ENCODE measurements at regions not wholly inside any gene's neighbourhood (a gene's known extent, or its start where the extent isn't known, plus 50 kb on each side); places are given as distances from the start of the nearest gene placed in this dataset.

GRCh38 chr14:56386024-56386423, 193.6 kb upstream of the TMEM260 start (continued):
- TF ChIP-seq MYBL2 (CRISPR knock-in tag; IDR thresholded peaks at IDR 0.05): no peak
- TF ChIP-seq ZNF317 (CRISPR knock-in tag; IDR thresholded peaks at IDR 0.05; ENCODE audit: borderline replicate concordance, low read depth): no peak
- TF ChIP-seq USF1 (CRISPR knock-in tag; IDR thresholded peaks at IDR 0.05): no peak
- no peak for TF ChIP-seq SP1 (CRISPR knock-in tag; conservative IDR thresholded peaks at IDR 0.05)
- no peak for TF ChIP-seq STAT6 (CRISPR knock-in tag; conservative IDR thresholded peaks at IDR 0.05; ENCODE audit: low read depth)
- TF ChIP-seq, protein P1, sequence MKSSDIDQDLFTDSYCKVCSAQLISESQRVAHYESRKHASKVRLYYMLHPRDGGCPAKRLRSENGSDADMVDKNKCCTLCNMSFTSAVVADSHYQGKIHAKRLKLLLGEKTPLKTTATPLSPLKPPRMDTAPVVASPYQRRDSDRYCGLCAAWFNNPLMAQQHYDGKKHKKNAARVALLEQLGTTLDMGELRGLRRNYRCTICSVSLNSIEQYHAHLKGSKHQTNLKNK (CRISPR knock-in tag; IDR thresholded peaks at IDR 0.05): no peak
- no peak for TF ChIP-seq ZNF232 (CRISPR knock-in tag; IDR thresholded peaks at IDR 0.05)
- no peak for TF ChIP-seq TP53 (CRISPR knock-in tag; IDR thresholded peaks at IDR 0.05)
- TF ChIP-seq, protein P2, sequence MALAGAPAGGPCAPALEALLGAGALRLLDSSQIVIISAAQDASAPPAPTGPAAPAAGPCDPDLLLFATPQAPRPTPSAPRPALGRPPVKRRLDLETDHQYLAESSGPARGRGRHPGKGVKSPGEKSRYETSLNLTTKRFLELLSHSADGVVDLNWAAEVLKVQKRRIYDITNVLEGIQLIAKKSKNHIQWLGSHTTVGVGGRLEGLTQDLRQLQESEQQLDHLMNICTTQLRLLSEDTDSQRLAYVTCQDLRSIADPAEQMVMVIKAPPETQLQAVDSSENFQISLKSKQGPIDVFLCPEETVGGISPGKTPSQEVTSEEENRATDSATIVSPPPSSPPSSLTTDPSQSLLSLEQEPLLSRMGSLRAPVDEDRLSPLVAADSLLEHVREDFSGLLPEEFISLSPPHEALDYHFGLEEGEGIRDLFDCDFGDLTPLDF (CRISPR knock-in tag; IDR thresholded peaks at IDR 0.05): no peak
- TF ChIP-seq SMAD3 (CRISPR knock-in tag; IDR thresholded peaks at IDR 0.05; ENCODE audit: borderline replicate concordance): no peak
- TF ChIP-seq FOXP1 (CRISPR knock-in tag; IDR thresholded peaks at IDR 0.05; ENCODE audit: borderline replicate concordance): no peak
- no peak for TF ChIP-seq ETV6 (CRISPR knock-in tag; IDR thresholded peaks at IDR 0.05)
- TF ChIP-seq PREB (CRISPR knock-in tag; IDR thresholded peaks at IDR 0.05; ENCODE audit: borderline replicate concordance): no peak

DNA sequence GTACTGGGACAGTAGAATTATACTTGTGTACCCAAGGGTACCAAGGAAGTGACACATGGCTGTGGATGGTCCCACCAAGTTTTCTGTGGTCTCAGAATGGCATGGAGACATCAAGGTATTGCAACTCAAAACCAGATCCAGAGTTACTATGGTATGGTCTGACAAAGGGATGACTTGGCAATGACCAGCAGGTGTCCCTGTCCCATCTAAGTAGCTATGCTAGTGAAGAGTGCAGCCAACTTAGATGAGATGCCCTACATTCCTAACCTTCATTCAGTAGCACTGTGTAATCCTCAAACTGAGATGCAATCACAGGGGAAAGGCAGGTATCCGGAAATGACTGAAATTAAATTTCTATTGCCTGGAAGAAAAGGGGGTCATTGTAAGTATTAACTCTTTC, 188.7 kb upstream of the TMEM260 start:
- H3K27ac Mint-ChIP-seq: no peak overlapping the region
- peaks cover 2% of the 10 kb centered on the region; the same call in 1 of the 2 replicates for H3K36me3 Mint-ChIP-seq
- ChIA-PET POLR2A (no interaction called here), CTCF (interaction anchor here (0.5 to 1.8 kb wide), 6 partner anchors 9 to 945 kb away, joined by 3 to 6 read pairs (median 4); no protein-coding TSS in a partner anchor)
- DNase-seq (ENCODE audit: low spot score): no peak
- H3K27me3 Mint-ChIP-seq (ENCODE audit: low read depth): no peaks in the 10 kb centered on the region
- no peaks in the 10 kb centered on the region for H3K4me1 Mint-ChIP-seq
- H3K4me3 Mint-ChIP-seq: no peak overlapping the region
- peaks cover 17% of the 10 kb centered on the region for H3K9me3 Mint-ChIP-seq
- peak; percentile 77 for ATAC-seq
- no peak for TF ChIP-seq NR3C1 (CRISPR knock-in tag; conservative IDR thresholded peaks at IDR 0.05; ENCODE audit: low read depth)
- TF ChIP-seq JAZF1 (CRISPR knock-in tag; IDR thresholded peaks at IDR 0.05): no peak
- TF ChIP-seq, protein P3, sequence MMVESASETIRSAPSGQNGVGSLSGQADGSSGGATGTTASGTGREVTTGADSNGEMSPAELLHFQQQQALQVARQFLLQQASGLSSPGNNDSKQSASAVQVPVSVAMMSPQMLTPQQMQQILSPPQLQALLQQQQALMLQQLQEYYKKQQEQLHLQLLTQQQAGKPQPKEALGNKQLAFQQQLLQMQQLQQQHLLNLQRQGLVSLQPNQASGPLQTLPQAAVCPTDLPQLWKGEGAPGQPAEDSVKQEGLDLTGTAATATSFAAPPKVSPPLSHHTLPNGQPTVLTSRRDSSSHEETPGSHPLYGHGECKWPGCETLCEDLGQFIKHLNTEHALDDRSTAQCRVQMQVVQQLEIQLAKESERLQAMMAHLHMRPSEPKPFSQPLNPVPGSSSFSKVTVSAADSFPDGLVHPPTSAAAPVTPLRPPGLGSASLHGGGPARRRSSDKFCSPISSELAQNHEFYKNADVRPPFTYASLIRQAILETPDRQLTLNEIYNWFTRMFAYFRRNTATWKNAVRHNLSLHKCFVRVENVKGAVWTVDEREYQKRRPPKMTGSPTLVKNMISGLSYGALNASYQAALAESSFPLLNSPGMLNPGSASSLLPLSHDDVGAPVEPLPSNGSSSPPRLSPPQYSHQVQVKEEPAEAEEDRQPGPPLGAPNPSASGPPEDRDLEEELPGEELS (CRISPR knock-in tag; IDR thresholded peaks at IDR 0.05): no peak
- TF ChIP-seq ZNF416 (CRISPR knock-in tag; IDR thresholded peaks at IDR 0.05): no peak
- TF ChIP-seq PRRX2 (CRISPR knock-in tag; IDR thresholded peaks at IDR 0.05): no peak
- TF ChIP-seq, protein P4, sequence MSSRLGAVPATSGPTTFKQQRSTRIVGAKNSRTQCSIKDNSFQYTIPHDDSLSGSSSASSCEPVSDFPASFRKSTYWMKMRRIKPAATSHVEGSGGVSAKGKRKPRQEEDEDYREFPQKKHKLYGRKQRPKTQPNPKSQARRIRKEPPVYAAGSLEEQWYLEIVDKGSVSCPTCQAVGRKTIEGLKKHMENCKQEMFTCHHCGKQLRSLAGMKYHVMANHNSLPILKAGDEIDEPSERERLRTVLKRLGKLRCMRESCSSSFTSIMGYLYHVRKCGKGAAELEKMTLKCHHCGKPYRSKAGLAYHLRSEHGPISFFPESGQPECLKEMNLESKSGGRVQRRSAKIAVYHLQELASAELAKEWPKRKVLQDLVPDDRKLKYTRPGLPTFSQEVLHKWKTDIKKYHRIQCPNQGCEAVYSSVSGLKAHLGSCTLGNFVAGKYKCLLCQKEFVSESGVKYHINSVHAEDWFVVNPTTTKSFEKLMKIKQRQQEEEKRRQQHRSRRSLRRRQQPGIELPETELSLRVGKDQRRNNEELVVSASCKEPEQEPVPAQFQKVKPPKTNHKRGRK (CRISPR knock-in tag; IDR thresholded peaks at IDR 0.05; ENCODE audit: borderline replicate concordance): no peak
- no peak for TF ChIP-seq NR2C2 (CRISPR knock-in tag; IDR thresholded peaks at IDR 0.05)
- TF ChIP-seq RORB (CRISPR knock-in tag; IDR thresholded peaks at IDR 0.05): no peak
- no peak for TF ChIP-seq ERG (CRISPR knock-in tag; IDR thresholded peaks at IDR 0.05)
- no peak for TF ChIP-seq AR (CRISPR knock-in tag; IDR thresholded peaks at IDR 0.05)

All from WTC11 (cell line).